K562 (cell line): ENCODE measurements at regions not wholly inside any gene's neighbourhood (a gene's known extent, or its start where the extent isn't known, plus 50 kb on each side); places are given as distances from the start of the nearest gene placed in this dataset.

Source experiments
- ATAC-seq: fragments of 200-7000 bp; cut with Tn5 transposase; 3 replicates; pipeline ENCODE4 v1.9.1; 2020; ENCODE audit warnings: moderate library complexity
- BruUV-seq: library from RNA; stranded (reverse); fragments of 400-500 nt; replicated peaks from 2 replicates; lab custom pipeline; 2021; lab: Mats Ljungman, UMichigan
- CTCF ChIA-PET: fragments of 300-600 bp; formaldehyde crosslinking; extraction: SDS; loops from one replicate; lab custom pipeline; 2021; ENCODE audit warnings: low intra/inter-chr PET ratio; lab: Yijun Ruan, JAX
- POLR2A ChIA-PET: fragments of 300-600, 350-650 bp; sonication (Branson Sonifier 250); formaldehyde crosslinking; extraction: SDS; loops from one replicate; lab custom pipeline; 2021; ENCODE audit warnings: antibody characterized with exemption, inconsistent platforms; lab: Yijun Ruan, JAX
- DNase-seq, 4 experiments: peaks; one replicate each; pipeline versions ENCODE4 v3.0.0 to v3.0.0-alpha.2; 2011 to 2018; ENCODE audit warnings: low spot score in 3 of 4, mixed read lengths in 3 of 4; ENCODE audit errors: extremely low read depth in 1 of 4
- FAIRE-seq: peaks from 2 replicates; lab custom pipeline; 2011; peaks lifted over from hg19 to GRCh38; lab: Jason Lieb, UNC
- H2AFZ ChIP-seq: 2 replicates; pipeline ENCODE4 v1.6.0; 2011; ENCODE audit warnings: low read depth, low read length, control low read depth, inconsistent platforms
- H3K27ac ChIP-seq: fragments of 200-600 bp; 3 replicates; pipeline ENCODE4 v1.8.0; 2011; ENCODE audit warnings: low read depth, mild to moderate bottlenecking, control low read depth, inconsistent platforms, low read length, moderate library complexity, mixed read lengths; ENCODE audit errors: extremely low read depth
- H3K27me3 ChIP-seq, 2 experiments: fragments of 300-600 bp in 1 of 2; 2 replicates in 1 of 2; 3 replicates in 1 of 2; pipeline versions ENCODE4 v1.6.0 to v1.8.0; 2011; ENCODE audit warnings: inconsistent platforms in 2 of 2, low read length in 2 of 2, mild to moderate bottlenecking in 1 of 2, mixed read lengths in 1 of 2, moderate library complexity in 1 of 2; ENCODE audit not compliant: control insufficient read depth in 2 of 2, insufficient read depth in 2 of 2
- H3K36me3 ChIP-seq: fragments of 300-600 bp; 3 replicates; pipeline ENCODE4 v1.8.0; 2011; ENCODE audit warnings: mild to moderate bottlenecking, low read length, inconsistent platforms; ENCODE audit not compliant: control insufficient read depth, insufficient read depth
- H3K4me1 ChIP-seq, 2 experiments: fragments of 200-600 bp in 1 of 2; replicated peaks in 1 of 2; 2 replicates in 1 of 2; 3 replicates in 1 of 2; pipeline versions ENCODE4 v1.5.1 to v1.8.0; 2011; ENCODE audit warnings: inconsistent platforms in 2 of 2, low read length in 2 of 2, mild to moderate bottlenecking in 1 of 2, mixed read lengths in 1 of 2, moderate library complexity in 1 of 2; ENCODE audit not compliant: control insufficient read depth in 2 of 2, insufficient read depth in 2 of 2
- H3K4me2 ChIP-seq: 2 replicates; pipeline ENCODE4 v1.6.1; 2011; ENCODE audit warnings: low read length, control low read depth, inconsistent platforms, mixed read lengths; ENCODE audit not compliant: insufficient read depth
- H3K4me3 ChIP-seq: fragments of 200-600 bp; sonication (generic), shearing (Covaris generic); 2 replicates; pipeline ENCODE4 v1.5.1; 2016; ENCODE audit warnings: control low read depth, inconsistent platforms
- H3K79me2 ChIP-seq: fragments of 200-600 bp; 3 replicates; pipeline ENCODE4 v1.8.0; 2011; ENCODE audit warnings: low read length, inconsistent platforms; ENCODE audit not compliant: control insufficient read depth, insufficient read depth
- H3K9ac ChIP-seq, 2 experiments: 2 replicates each; pipeline versions ENCODE4 v1.6.0 to v1.6.1; 2011; ENCODE audit warnings: low read depth in 2 of 2, low read length in 2 of 2, control low read depth in 1 of 2, inconsistent platforms in 1 of 2, mild to moderate bottlenecking in 1 of 2, mixed read lengths in 1 of 2; ENCODE audit not compliant: insufficient read depth in 1 of 2
- H3K9me1 ChIP-seq: one replicate; pipeline ENCODE4 v1.6.0; 2011; ENCODE audit warnings: inconsistent platforms, mild to moderate bottlenecking, low read length, moderate library complexity; ENCODE audit not compliant: control insufficient read depth, insufficient read depth
- H3K9me3 ChIP-seq: replicated peaks from 2 replicates; pipeline ENCODE4 v1.5.1; 2011; ENCODE audit warnings: low read depth, low read length, inconsistent platforms; ENCODE audit not compliant: control insufficient read depth, insufficient read depth
- H4K20me1 ChIP-seq: replicated peaks from 2 replicates; pipeline ENCODE4 v1.6.1; 2011; ENCODE audit warnings: low read length, inconsistent platforms, mixed read lengths; ENCODE audit not compliant: control insufficient read depth, insufficient read depth
- HNRNPLL ChIP-seq: fragments of 200-400 bp; formaldehyde crosslinking; IDR thresholded peaks from 2 replicates; pipeline ENCODE4 v1.6.1; 2017; ENCODE audit warnings: low read length, low read depth, mild to moderate bottlenecking; ENCODE audit not compliant: poor library complexity, severe bottlenecking
- LARP7 ChIP-seq: fragments of 450-650 bp; IDR thresholded peaks from 2 replicates; pipeline ENCODE4 v1.6.1; 2016
- MCM3 ChIP-seq: fragments of 450-650 bp; IDR thresholded peaks from 2 replicates; pipeline ENCODE4 v1.6.1; 2016
- NCOA1 ChIP-seq: fragments of 450-650 bp; IDR thresholded peaks from 2 replicates; pipeline ENCODE4 v1.6.1; 2016; ENCODE audit warnings: low read depth
- TCF7 ChIP-seq: sonication (generic); IDR thresholded peaks from 2 replicates; pipeline ENCODE4 v1.6.1; 2016; ENCODE audit warnings: antibody characterized with exemption, borderline replicate concordance
- ZNF232 ChIP-seq: sonication (generic); formaldehyde crosslinking; IDR thresholded peaks from 2 replicates; pipeline ENCODE4 v1.8.0; 2022; ENCODE audit warnings: mild to moderate bottlenecking, missing genetic modification reagents
- ZNF398 ChIP-seq: fragments of 250-450 bp; sonication (Bioruptor Pico); IDR thresholded peaks from 2 replicates; pipeline ENCODE4 v1.8.0; 2021; ENCODE audit warnings: moderate library complexity, mild to moderate bottlenecking, inconsistent platforms
- WGBS: fragments of 100-300 bp; shearing (Covaris generic); methylation state at CpG from one replicate; pipeline ENCODE4 v1.1.6; 2016; ENCODE audit warnings: low coverage, mixed read lengths; ENCODE audit not compliant: insufficient coverage; ENCODE audit errors: missing lambda C conversion rate; 5-methylcytosine and 5-hydroxymethylcytosine counted together
- in situ Hi-C: fragments of 300-500 bp; cut with MboI; formaldehyde crosslinking; loops from 4 replicates; pipeline ENCODE4 v1.15.0; 2018; ENCODE audit warnings: inconsistent platforms, mixed read lengths
- intact Hi-C: fragments of 100-400 bp; cut with micrococcal nuclease; formaldehyde crosslinking; loops from 2 replicates; pipeline ENCODE4 v1.14.2; 2022

GRCh38 chr15:38028869-38029268, 94.4 kb downstream of the TMCO5A start:
- intact Hi-C loops = no loop called here
- H2AFZ ChIP-seq = no peak overlapping the region
- no peaks in the 10 kb centered on the region for H3K4me1 ChIP-seq
- H3K4me2 ChIP-seq = no peak overlapping the region
- no peaks in the 10 kb centered on the region for H3K27me3 ChIP-seq
- TF ChIP-seq MCM3 (no peak), HNRNPLL (no peak), LARP7 (no peak), NCOA1 (no peak), ZNF232 (CRISPR knock-in tag) (no peak), TCF7 (no peak), ZNF398 (CRISPR knock-in tag) (no peak)
- ATAC-seq (no peak), DNase-seq (no peak), FAIRE-seq (no peak)
- ChIA-PET CTCF (no interaction called here), POLR2A (no interaction called here)
- BruUV-seq = no TSS peak
- H3K4me3 ChIP-seq = no peak overlapping the region
- no peak overlapping the region for H3K9ac ChIP-seq
- H3K9me3 ChIP-seq = no peaks in the 10 kb centered on the region
- no peaks in the 10 kb centered on the region for H3K79me2 ChIP-seq
- H3K27ac ChIP-seq = no peak overlapping the region
- no peaks in the 10 kb centered on the region for H4K20me1 ChIP-seq
- in situ Hi-C loops = no loop called here
- 2% methylated on average over 2 of the region's 2 CpGs for WGBS
- no peaks in the 10 kb centered on the region for H3K36me3 ChIP-seq
- H3K9me1 ChIP-seq = no peaks in the 10 kb centered on the region
